ENCODE measurements at regions not wholly inside any gene's neighbourhood (a gene's known extent, or its start where the extent isn't known, plus 50 kb on each side); places are given as distances from the start of the nearest gene placed in this dataset.

- no peaks in the 10 kb centered on the region for H3K27me3 Mint-ChIP-seq (ENCODE audit: insufficient read depth, unreplicated experiment)
Measured at GRCh38 chr4:32631831-32632230, 1911.7 kb downstream of the PCDH7 start.

GRCh38 chr4:32633421-32633820, 1913.3 kb downstream of the PCDH7 start:
- no peak for DNase-seq
- H3K4me1 ChIP-seq: no peaks in the 10 kb centered on the region
- H3K27me3 ChIP-seq (replicated peaks; ENCODE audit: control insufficient read depth, insufficient read depth, low read length): no peaks in the 10 kb centered on the region
- H3K9me3 ChIP-seq: no peaks in the 10 kb centered on the region
- no peaks in the 10 kb centered on the region for H3K27me3 Mint-ChIP-seq (ENCODE audit: insufficient read depth, unreplicated experiment)
- no peak overlapping the region for H3K4me3 ChIP-seq (ENCODE audit: low read depth, low read length)
- no peak overlapping the region for H3K27ac Mint-ChIP-seq (ENCODE audit: unreplicated experiment)
- intact Hi-C loops (cut with micrococcal nuclease; ENCODE audit: unreplicated experiment): no loop called here
- BruUV-seq (replicated peaks): no TSS peak
- no peaks in the 10 kb centered on the region for H3K36me3 Mint-ChIP-seq (ENCODE audit: insufficient read depth, unreplicated experiment)
- H3K4me3 Mint-ChIP-seq (ENCODE audit: unreplicated experiment): no peak overlapping the region
- no peak for TF ChIP-seq CTCF (IDR thresholded peaks at IDR 0.05; ENCODE audit: insufficient read depth in 1 of 2, low read depth in 1 of 2, low read length in 1 of 2, severe bottlenecking in 1 of 2, unreplicated experiment in 1 of 2)
- no peaks in the 10 kb centered on the region for H3K9me3 Mint-ChIP-seq (ENCODE audit: unreplicated experiment)
- no peaks in the 10 kb centered on the region for H3K36me3 ChIP-seq (ENCODE audit: control insufficient read depth, insufficient read depth, low read length)
- ChIA-PET CTCF (no interaction called here), POLR2A (no interaction called here)
- H3K4me1 Mint-ChIP-seq (ENCODE audit: low read depth, unreplicated experiment): no peaks in the 10 kb centered on the region

More at GRCh38 chr4:32631831-32632230, 1911.7 kb downstream of the PCDH7 start:
- no peak for TF ChIP-seq CTCF (IDR thresholded peaks at IDR 0.05; ENCODE audit: insufficient read depth in 1 of 2, low read depth in 1 of 2, low read length in 1 of 2, severe bottlenecking in 1 of 2, unreplicated experiment in 1 of 2)
- ChIA-PET POLR2A (no interaction called here), CTCF (no interaction called here)
- no peak for DNase-seq
- no peaks in the 10 kb centered on the region for H3K4me1 ChIP-seq
- no peaks in the 10 kb centered on the region for H3K4me1 Mint-ChIP-seq (ENCODE audit: low read depth, unreplicated experiment)
- H3K9me3 ChIP-seq: no peaks in the 10 kb centered on the region
- no peaks in the 10 kb centered on the region for H3K36me3 Mint-ChIP-seq (ENCODE audit: insufficient read depth, unreplicated experiment)
- intact Hi-C loops (cut with micrococcal nuclease; ENCODE audit: unreplicated experiment): no loop called here
- BruUV-seq (replicated peaks): no TSS peak
- no peak overlapping the region for H3K4me3 Mint-ChIP-seq (ENCODE audit: unreplicated experiment)
- H3K36me3 ChIP-seq (ENCODE audit: control insufficient read depth, insufficient read depth, low read length): no peaks in the 10 kb centered on the region
- H3K27me3 ChIP-seq (replicated peaks; ENCODE audit: control insufficient read depth, insufficient read depth, low read length): no peaks in the 10 kb centered on the region
- no peaks in the 10 kb centered on the region for H3K9me3 Mint-ChIP-seq (ENCODE audit: unreplicated experiment)
- no peak overlapping the region for H3K27ac Mint-ChIP-seq (ENCODE audit: unreplicated experiment)
- H3K4me3 ChIP-seq (ENCODE audit: low read depth, low read length): no peak overlapping the region

- H3K27me3 Mint-ChIP-seq (ENCODE audit: insufficient read depth, unreplicated experiment): no peaks in the 10 kb centered on the region
- Histone ChIP-seq H3K9me3 (no peaks in the 10 kb centered on the region), H3K27me3 (replicated peaks; ENCODE audit: control insufficient read depth, insufficient read depth, low read length) (no peaks in the 10 kb centered on the region), H3K4me3 (ENCODE audit: low read depth, low read length) (no peak overlapping the region), H3K36me3 (ENCODE audit: control insufficient read depth, insufficient read depth, low read length) (no peaks in the 10 kb centered on the region), H3K4me1 (no peaks in the 10 kb centered on the region)
- DNase-seq: peak in 1 of 2 experiments; percentile 2
- H3K9me3 Mint-ChIP-seq (ENCODE audit: unreplicated experiment): peaks cover 14% of the 10 kb centered on the region
- POLR2A ChIA-PET: no interaction called here
- H3K27ac Mint-ChIP-seq (ENCODE audit: unreplicated experiment): no peak overlapping the region
- intact Hi-C loops (cut with micrococcal nuclease; ENCODE audit: unreplicated experiment): no loop called here
- BruUV-seq (replicated peaks): no TSS peak
- TF ChIP-seq CTCF (IDR thresholded peaks at IDR 0.05; ENCODE audit: insufficient read depth in 1 of 2, low read depth in 1 of 2, low read length in 1 of 2, severe bottlenecking in 1 of 2, unreplicated experiment in 1 of 2): no peak
- H3K36me3 Mint-ChIP-seq (ENCODE audit: insufficient read depth, unreplicated experiment): no peaks in the 10 kb centered on the region
- H3K4me3 Mint-ChIP-seq (ENCODE audit: unreplicated experiment): no peak overlapping the region
- H3K4me1 Mint-ChIP-seq (ENCODE audit: low read depth, unreplicated experiment): no peaks in the 10 kb centered on the region
- CTCF ChIA-PET: no interaction called here
Measured at GRCh38 chr4:32645653-32646052, 1925.5 kb downstream of the PCDH7 start.

Measured in Caco-2 (cell line).